ENCODE measurements at regions not wholly inside any gene's neighbourhood (a gene's known extent, or its start where the extent isn't known, plus 50 kb on each side); places are given as distances from the start of the nearest gene placed in this dataset.
A peak's percentile ranks its signal among the peaks of the same experiment; 100 is the strongest.

DNA sequence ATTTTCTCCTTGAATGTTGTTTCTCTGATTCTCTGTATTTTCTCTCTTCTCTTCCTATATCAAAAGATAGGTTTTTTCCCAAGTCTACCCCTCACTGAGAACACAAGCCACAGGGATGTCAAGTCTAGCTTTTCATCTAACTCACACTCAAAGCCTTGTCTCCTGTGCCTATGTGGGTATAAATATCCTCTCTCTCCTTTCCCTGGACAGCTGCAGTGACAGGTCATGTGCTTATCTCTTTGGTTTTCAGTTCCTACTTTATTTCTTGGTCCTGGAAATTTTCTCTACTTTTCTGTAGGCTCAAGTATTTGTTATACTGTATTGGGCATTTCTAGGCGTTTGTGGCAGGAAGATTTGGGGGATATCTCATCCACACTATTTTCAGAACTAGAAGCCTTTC, 182.4 kb upstream of the MVB12B start:
- peaks cover 6% of the 10 kb centered on the region for H3K4me1 ChIP-seq (ENCODE audit: control insufficient read depth, insufficient read depth, low read length)
- H3K27ac ChIP-seq (ENCODE audit: low read length) = no peak overlapping the region
- no peak overlapping the region for H3K4me3 ChIP-seq (ENCODE audit: low read length)
- no peak for DNase-seq
- H3K27me3 ChIP-seq (ENCODE audit: control insufficient read depth, insufficient read depth, low read length) = peaks cover 4% of the 10 kb centered on the region
- no peaks in the 10 kb centered on the region for H3K9me3 ChIP-seq (ENCODE audit: control insufficient read depth, low read depth, low read length)
- no peaks in the 10 kb centered on the region for H3K36me3 ChIP-seq (ENCODE audit: control insufficient read depth, insufficient read depth, low read length)
- WGBS (ENCODE audit: insufficient coverage, low lambda C conversion rate) = no CpG with 5 or more reads among the region's 1 CpG

DNA sequence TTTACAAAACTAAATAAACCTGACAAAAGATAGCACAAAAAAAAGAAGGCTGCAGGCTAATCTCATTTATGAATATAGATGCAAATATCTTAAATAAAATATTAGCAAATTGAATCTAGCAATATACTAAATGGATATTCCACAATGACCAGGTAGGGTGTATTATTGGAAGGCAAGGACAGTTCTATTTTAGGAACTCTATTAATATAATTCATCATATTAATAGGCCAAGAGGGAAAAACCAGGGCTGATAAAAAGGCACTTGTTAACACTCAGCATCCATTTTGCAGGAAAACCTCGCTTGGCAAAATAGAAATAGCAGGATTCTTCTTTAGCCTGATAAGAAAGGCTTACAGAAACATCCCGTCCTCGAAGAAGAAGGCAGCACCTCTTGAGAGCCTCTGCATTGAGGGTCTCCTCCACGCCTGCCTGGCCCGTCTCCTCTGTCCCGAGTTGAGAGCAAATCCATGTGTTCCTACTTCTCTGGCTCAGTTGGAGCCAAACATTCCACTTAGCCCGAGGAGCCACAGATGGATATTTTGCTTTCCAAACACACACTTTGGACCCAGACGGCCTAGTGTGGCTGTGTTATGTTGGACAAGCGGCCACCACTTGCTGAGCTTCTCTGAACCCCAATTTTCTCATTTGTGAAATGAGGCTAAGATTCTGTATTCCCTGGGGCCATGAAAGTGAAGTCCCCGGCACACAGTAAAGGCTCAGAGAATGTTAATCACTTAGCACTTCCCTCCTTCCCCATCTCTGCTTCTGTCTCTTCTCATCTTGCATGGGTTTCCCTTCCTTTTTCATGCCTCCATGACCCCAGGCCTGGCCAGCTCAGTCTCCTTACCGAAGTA, 181.8 kb upstream of the MVB12B start:
- Histone ChIP-seq H3K27me3 (ENCODE audit: control insufficient read depth, insufficient read depth, low read length) (peaks cover 4% of the 10 kb centered on the region), H3K36me3 (ENCODE audit: control insufficient read depth, insufficient read depth, low read length) (no peaks in the 10 kb centered on the region), H3K4me1 (ENCODE audit: control insufficient read depth, insufficient read depth, low read length) (peaks cover 6% of the 10 kb centered on the region), H3K27ac (ENCODE audit: low read length) (no peak overlapping the region), H3K9me3 (ENCODE audit: control insufficient read depth, low read depth, low read length) (no peaks in the 10 kb centered on the region), H3K4me3 (ENCODE audit: low read length) (no peak overlapping the region)
- 100% methylated on average over 2 of the region's 11 CpGs for WGBS (ENCODE audit: insufficient coverage, low lambda C conversion rate)
- no peak for DNase-seq

DNA sequence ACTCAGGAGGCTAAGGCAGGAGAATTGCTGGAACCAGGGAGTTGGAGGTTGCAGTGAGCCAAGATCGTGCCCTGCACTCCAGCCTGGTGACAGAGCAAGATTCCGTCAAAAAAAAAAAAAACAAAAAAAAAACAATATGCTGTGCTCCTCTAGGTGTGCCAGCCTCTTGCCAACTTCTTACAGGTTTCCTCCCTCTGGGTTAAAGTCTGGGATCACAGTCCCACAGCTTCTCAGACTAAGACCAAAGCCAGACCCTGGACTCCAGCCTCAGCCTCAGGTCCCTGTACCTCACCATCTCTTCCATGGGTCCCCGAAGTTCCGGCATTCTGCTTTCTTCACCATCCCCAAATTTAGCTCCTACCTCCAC, 180.8 kb upstream of the MVB12B start:
- H3K27ac ChIP-seq (ENCODE audit: low read length) = no peak overlapping the region
- no peak for DNase-seq
- no peaks in the 10 kb centered on the region for H3K9me3 ChIP-seq (ENCODE audit: control insufficient read depth, low read depth, low read length)
- peaks cover 4% of the 10 kb centered on the region for H3K27me3 ChIP-seq (ENCODE audit: control insufficient read depth, insufficient read depth, low read length)
- H3K36me3 ChIP-seq (ENCODE audit: control insufficient read depth, insufficient read depth, low read length) = no peaks in the 10 kb centered on the region
- 69% methylated on average over 2 of the region's 4 CpGs for WGBS (ENCODE audit: insufficient coverage, low lambda C conversion rate)
- H3K4me3 ChIP-seq (ENCODE audit: low read length) = no peak overlapping the region
- peaks cover 6% of the 10 kb centered on the region for H3K4me1 ChIP-seq (ENCODE audit: control insufficient read depth, insufficient read depth, low read length)

DNA sequence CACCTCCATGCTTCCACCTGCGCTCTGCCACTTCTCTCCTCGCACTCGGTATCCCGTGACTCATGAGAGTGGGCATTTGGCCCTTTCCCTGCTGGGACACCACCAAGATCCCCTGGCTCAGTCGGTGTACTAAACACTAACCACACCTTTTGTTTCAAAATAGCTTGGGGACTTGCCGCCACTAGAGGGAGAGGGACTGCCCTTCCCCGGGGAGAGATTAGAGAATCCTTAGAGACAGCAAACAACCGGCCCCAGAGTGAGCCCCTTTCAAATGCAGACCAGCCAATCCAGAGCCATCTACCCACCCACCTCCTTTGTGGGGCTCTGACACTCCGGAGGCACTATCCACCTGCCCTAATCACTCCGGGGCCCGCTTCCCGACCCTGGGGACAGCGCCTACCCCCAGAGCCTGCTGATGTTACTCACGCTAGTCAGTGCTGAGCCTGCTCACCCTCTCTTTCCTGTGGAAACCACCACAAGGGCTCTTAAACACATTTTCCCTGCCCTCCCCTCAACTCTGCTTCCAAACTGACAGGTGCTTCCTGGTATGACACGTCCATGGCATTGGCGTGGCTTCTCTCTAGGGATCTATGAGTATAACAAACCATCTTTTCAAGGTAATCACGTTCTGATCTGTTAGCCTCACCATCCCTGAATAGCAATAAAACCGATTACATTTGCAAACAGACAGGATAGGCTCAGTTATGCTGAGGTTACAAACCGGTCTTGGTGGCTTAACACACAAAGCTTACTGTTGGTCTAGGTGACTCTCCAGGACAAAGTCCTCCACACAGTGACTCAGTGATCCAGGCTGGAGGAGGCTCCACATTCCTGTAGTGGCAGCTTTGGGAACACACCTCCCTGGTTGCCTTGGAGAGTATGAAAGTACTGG, 180.1 kb upstream of the MVB12B start:
- peak; percentile 22 to 46 for DNase-seq
- Histone ChIP-seq H3K36me3 (ENCODE audit: control insufficient read depth, insufficient read depth, low read length) (no peaks in the 10 kb centered on the region), H3K27ac (ENCODE audit: low read length) (no peak overlapping the region), H3K27me3 (ENCODE audit: control insufficient read depth, insufficient read depth, low read length) (peaks cover 9% of the 10 kb centered on the region), H3K9me3 (ENCODE audit: control insufficient read depth, low read depth, low read length) (no peaks in the 10 kb centered on the region), H3K4me3 (ENCODE audit: low read length) (no peak overlapping the region), H3K4me1 (ENCODE audit: control insufficient read depth, insufficient read depth, low read length) (peaks cover 6% of the 10 kb centered on the region)
- 0% methylated on average over 2 of the region's 19 CpGs for WGBS (ENCODE audit: insufficient coverage, low lambda C conversion rate)

DNA sequence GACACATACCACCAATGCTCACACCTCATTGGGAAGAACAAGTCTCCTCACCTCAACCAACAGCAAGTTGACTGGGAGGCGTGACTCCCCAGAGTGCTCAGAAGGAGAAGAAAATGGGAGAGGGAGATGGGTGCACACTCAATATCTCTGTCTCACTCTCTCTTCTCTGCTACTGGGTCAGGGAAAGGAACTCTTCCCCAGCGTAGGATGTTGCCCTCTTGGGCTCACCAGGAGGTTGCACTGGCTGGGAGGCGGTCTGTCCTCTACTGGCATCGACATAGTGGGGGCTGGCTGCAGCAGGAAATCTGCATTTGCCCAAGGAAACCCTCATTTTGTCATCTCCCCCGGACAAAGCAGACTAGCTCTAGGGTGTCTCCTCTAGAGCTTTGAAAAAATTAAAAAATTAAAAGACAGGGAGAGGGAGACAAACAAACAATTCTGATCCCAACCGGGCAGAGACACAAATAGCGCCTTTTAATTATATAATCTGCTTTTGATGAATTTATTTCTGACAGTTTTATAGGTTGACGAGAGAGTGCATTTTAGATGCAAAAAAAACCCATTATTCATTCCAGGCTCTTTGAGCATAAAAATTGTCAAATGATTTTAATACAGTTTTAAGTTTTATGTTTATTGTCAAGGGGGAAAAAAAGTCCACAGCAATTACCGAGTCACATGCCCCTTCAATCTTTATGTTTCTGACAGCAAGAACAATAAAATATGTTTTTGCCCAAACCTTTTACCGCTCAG, 179.3 kb upstream of the MVB12B start:
- Histone ChIP-seq H3K9me3 (ENCODE audit: control insufficient read depth, low read depth, low read length) (no peaks in the 10 kb centered on the region), H3K27me3 (ENCODE audit: control insufficient read depth, insufficient read depth, low read length) (peaks cover 11% of the 10 kb centered on the region), H3K36me3 (ENCODE audit: control insufficient read depth, insufficient read depth, low read length) (no peaks in the 10 kb centered on the region), H3K4me1 (ENCODE audit: control insufficient read depth, insufficient read depth, low read length) (peaks cover 6% of the 10 kb centered on the region), H3K4me3 (ENCODE audit: low read length) (no peak overlapping the region), H3K27ac (ENCODE audit: low read length) (no peak overlapping the region)
- no peak for DNase-seq
- 75% methylated on average over 3 of the region's 10 CpGs for WGBS (ENCODE audit: insufficient coverage, low lambda C conversion rate)

DNA sequence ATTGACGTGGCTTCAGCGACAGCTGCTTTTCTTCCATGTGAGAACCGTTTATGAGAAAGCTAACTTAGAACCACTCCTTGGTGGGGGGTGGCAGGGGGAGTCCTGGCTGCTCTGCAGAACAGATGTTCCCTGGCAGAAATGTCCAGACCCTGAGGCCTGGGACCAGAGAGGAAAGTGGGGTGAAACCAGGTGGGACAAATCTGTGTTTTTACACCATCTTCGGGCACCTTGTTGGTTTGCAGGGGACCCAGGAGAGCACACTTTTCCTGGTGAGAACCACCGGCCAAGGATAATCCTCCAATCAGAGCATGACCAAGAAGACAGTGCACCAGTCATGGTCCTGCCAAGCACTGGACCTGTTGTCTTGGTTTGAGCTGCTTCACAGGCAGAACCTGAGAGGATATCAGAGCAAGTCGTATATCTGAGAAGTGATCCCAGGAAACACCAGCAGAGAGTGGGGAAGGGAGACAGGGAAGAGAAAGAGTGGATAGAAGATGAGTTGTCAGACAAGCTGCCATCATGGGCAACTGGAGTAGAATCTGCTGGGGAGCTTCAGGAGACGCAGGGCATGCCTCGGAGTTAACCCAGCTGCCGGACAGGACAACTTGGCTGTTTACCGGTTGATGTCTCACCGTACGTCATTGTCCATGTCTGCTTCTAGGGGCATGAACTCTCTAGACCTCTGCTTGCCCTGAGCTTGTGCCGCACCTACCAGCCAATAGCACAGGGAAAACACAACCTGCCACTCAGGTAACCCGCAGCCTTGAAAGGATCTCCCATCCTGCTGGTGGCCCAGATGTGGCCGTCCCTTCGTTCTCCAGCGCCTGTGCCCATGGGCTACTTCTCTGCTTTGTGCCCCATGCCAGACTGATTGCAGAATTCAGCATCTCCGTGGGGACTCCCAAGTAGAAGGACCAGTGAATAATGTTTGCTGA, 178.4 kb upstream of the MVB12B start:
- Histone ChIP-seq H3K4me1 (ENCODE audit: control insufficient read depth, insufficient read depth, low read length) (peaks cover 6% of the 10 kb centered on the region), H3K27ac (ENCODE audit: low read length) (no peak overlapping the region), H3K4me3 (ENCODE audit: low read length) (no peak overlapping the region), H3K36me3 (ENCODE audit: control insufficient read depth, insufficient read depth, low read length) (no peaks in the 10 kb centered on the region), H3K9me3 (ENCODE audit: control insufficient read depth, low read depth, low read length) (no peaks in the 10 kb centered on the region), H3K27me3 (ENCODE audit: control insufficient read depth, insufficient read depth, low read length) (peaks cover 11% of the 10 kb centered on the region)
- WGBS (ENCODE audit: insufficient coverage, low lambda C conversion rate) = 100% methylated on average over 2 of the region's 18 CpGs
- DNase-seq = no peak

DNA sequence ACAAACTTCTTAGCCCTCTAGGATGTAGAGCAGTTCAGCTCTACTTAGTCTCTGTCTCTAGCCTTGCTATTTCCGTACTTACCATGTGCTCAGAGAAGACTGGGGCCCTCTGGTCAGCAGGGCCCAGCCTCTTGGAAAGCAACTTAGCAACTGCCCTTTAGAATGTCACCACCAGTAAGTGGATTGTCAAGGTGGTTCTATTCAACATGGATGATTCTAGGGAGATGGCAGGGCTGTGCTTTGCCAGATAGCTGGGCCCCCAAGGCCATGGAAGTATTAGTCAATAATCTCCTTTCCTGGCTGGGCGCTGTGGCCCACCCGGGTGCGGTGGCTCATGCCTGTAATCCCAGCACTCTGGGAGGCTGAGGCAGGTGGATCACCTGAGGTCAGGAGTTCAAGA, 177.6 kb upstream of the MVB12B start:
- no peaks in the 10 kb centered on the region for H3K36me3 ChIP-seq (ENCODE audit: control insufficient read depth, insufficient read depth, low read length)
- H3K27me3 ChIP-seq (ENCODE audit: control insufficient read depth, insufficient read depth, low read length) = peaks cover 11% of the 10 kb centered on the region
- no peak overlapping the region for H3K27ac ChIP-seq (ENCODE audit: low read length)
- peaks cover 6% of the 10 kb centered on the region for H3K4me1 ChIP-seq (ENCODE audit: control insufficient read depth, insufficient read depth, low read length)
- WGBS (ENCODE audit: insufficient coverage, low lambda C conversion rate) = no CpG with 5 or more reads among the region's 4 CpGs
- DNase-seq = no peak
- H3K9me3 ChIP-seq (ENCODE audit: control insufficient read depth, low read depth, low read length) = no peaks in the 10 kb centered on the region
- H3K4me3 ChIP-seq (ENCODE audit: low read length) = no peak overlapping the region

DNA sequence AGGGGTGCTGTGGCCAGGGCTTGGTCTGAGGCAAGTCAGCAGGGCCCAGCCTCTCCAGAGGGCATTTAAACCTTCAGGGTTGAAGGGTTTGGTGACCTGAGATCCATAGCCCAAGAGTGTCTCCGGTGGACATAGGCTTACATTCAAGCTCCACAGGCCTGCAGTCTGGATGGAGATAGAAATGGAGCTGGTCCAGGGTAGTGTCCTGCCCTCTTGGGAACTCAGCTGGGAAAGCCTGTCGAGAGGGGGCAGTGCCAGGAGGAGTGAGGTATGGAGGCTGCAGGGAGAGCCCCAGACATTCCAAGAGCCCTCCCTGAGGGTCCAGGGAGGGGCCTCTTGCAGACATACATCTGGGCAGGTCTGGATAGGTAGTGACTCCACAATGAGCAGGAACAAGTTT, 177.0 kb upstream of the MVB12B start:
- no peak for DNase-seq
- Histone ChIP-seq H3K27ac (ENCODE audit: low read length) (no peak overlapping the region), H3K36me3 (ENCODE audit: control insufficient read depth, insufficient read depth, low read length) (no peaks in the 10 kb centered on the region), H3K27me3 (ENCODE audit: control insufficient read depth, insufficient read depth, low read length) (peaks cover 11% of the 10 kb centered on the region), H3K9me3 (ENCODE audit: control insufficient read depth, low read depth, low read length) (no peaks in the 10 kb centered on the region), H3K4me1 (ENCODE audit: control insufficient read depth, insufficient read depth, low read length) (peaks cover 6% of the 10 kb centered on the region), H3K4me3 (ENCODE audit: low read length) (no peak overlapping the region)
- WGBS (ENCODE audit: insufficient coverage, low lambda C conversion rate) = no CpG with 5 or more reads among the region's 2 CpGs

DNA sequence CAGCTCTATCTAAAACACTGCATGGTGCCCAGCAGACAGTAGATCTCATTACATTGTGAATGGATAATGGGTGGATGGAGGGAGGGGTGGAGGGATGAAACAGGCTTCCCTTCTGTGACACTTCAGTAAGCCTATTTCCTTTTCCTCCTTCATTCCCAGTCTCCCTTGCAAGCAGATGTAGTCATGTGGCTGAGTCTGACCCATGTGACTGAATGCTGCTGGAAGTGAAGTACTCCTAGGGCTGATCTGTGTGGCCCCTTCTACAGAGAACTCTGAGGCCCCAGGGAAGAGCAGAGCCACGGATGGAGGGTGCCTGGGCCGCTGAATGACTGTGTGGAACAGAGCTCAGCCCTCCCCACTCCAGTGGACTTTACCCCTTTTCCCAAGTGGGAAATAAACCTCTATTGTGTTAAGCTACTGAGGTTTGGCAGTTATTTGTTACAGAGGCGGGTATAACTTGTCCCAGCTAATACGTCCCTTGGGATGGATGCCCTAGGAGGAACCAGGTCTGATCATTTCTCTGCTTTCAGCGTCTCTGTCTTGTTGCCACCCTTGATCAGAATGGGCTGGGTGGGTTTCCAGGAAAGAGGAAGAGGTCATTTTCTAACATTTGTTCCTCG, 176.1 kb upstream of the MVB12B start:
- H3K36me3 ChIP-seq (ENCODE audit: control insufficient read depth, insufficient read depth, low read length) = no peaks in the 10 kb centered on the region
- peaks cover 11% of the 10 kb centered on the region for H3K27me3 ChIP-seq (ENCODE audit: control insufficient read depth, insufficient read depth, low read length)
- no peak for DNase-seq
- H3K27ac ChIP-seq (ENCODE audit: low read length) = no peak overlapping the region
- no peak overlapping the region for H3K4me3 ChIP-seq (ENCODE audit: low read length)
- H3K4me1 ChIP-seq (ENCODE audit: control insufficient read depth, insufficient read depth, low read length) = peaks cover 6% of the 10 kb centered on the region
- WGBS (ENCODE audit: insufficient coverage, low lambda C conversion rate) = no CpG with 5 or more reads among the region's 6 CpGs
- H3K9me3 ChIP-seq (ENCODE audit: control insufficient read depth, low read depth, low read length) = no peaks in the 10 kb centered on the region
